Testis (tissue), 2 donors: ENCODE measurements at regions not wholly inside any gene's neighbourhood (a gene's known extent, or its start where the extent isn't known, plus 50 kb on each side); places are given as distances from the start of the nearest gene placed in this dataset.

ENCODE experiments used
- POLR2A ChIP-seq: fragments of 450-650 bp; IDR thresholded peaks from one replicate; pipeline ENCODE4 v1.6.1; 2017; ENCODE audit warnings: antibody characterized with exemption, mild to moderate bottlenecking, moderate library complexity
- TF ChIP-seq, protein P1 (sequence below), 3 experiments: fragments of 450-650 bp in 2 of 3; fragments of 200-600 bp in 1 of 3; sonication (generic) in 1 of 3; IDR thresholded peaks; one replicate each; pipeline ENCODE4 v1.5.1; 2016 to 2019; ENCODE audit warnings: antibody characterized with exemption in 3 of 3, mild to moderate bottlenecking in 2 of 3, moderate library complexity in 1 of 3

DNA sequence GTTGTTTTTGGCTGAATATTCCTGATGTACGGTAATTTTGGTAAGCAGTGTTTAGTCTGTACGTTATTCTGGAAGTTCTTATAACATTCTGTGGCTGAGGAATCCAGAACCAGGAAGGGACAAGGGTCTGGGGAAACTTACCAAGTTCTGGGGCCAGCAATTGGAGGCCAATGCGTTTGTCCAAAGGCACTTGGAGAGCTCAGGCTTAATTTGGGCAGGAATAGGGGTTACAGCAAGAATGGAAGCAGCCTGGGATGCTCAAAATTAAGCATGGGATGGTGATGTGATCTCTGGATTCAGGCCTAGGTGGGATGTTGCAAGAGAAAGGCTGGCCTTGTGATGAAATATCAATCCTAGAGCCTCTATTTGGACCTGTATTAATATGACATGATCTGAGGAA is 235.2 kb upstream of the NOX3 start:
- TF ChIP-seq POLR2A = no peak
- TF ChIP-seq, protein P1, sequence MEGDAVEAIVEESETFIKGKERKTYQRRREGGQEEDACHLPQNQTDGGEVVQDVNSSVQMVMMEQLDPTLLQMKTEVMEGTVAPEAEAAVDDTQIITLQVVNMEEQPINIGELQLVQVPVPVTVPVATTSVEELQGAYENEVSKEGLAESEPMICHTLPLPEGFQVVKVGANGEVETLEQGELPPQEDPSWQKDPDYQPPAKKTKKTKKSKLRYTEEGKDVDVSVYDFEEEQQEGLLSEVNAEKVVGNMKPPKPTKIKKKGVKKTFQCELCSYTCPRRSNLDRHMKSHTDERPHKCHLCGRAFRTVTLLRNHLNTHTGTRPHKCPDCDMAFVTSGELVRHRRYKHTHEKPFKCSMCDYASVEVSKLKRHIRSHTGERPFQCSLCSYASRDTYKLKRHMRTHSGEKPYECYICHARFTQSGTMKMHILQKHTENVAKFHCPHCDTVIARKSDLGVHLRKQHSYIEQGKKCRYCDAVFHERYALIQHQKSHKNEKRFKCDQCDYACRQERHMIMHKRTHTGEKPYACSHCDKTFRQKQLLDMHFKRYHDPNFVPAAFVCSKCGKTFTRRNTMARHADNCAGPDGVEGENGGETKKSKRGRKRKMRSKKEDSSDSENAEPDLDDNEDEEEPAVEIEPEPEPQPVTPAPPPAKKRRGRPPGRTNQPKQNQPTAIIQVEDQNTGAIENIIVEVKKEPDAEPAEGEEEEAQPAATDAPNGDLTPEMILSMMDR (IDR thresholded peaks at IDR 0.05) = no peak
